ENCODE measurements at regions not wholly inside any gene's neighbourhood (a gene's known extent, or its start where the extent isn't known, plus 50 kb on each side); places are given as distances from the start of the nearest gene placed in this dataset.

GRCh38 chr2:118672571-118673158 is 174.8 kb downstream of the EN1 start:
- no peaks in the 10 kb centered on the region for H3K27me3 ChIP-seq (ENCODE audit: control insufficient read depth, insufficient read depth)
- intact Hi-C loops (cut with DNase I), result no loop called here
- no peak overlapping the region for H3K27ac ChIP-seq (ENCODE audit: low read length)
- H3K9me3 ChIP-seq (ENCODE audit: control insufficient read depth, low read length), result no peaks in the 10 kb centered on the region
- H3K4me3 ChIP-seq (ENCODE audit: low read length), result no peak overlapping the region
- no peak for DNase-seq
- H3K4me1 ChIP-seq (ENCODE audit: control insufficient read depth, insufficient read depth, low read length), result peaks cover 2% of the 10 kb centered on the region
- no peak for ATAC-seq
- WGBS, result 53% methylated on average over 3 of the region's 3 CpGs

GRCh38 chr2:118671701-118672454 is 175.6 kb downstream of the EN1 start:
- Histone ChIP-seq H3K4me3 (ENCODE audit: low read length) (no peak overlapping the region), H3K27me3 (ENCODE audit: control insufficient read depth, insufficient read depth) (no peaks in the 10 kb centered on the region), H3K27ac (ENCODE audit: low read length) (no peak overlapping the region), H3K9me3 (ENCODE audit: control insufficient read depth, low read length) (no peaks in the 10 kb centered on the region), H3K4me1 (ENCODE audit: control insufficient read depth, insufficient read depth, low read length) (peaks cover 2% of the 10 kb centered on the region)
- no peak for ATAC-seq
- 84% methylated on average over 5 of the region's 5 CpGs for WGBS
- intact Hi-C loops (cut with DNase I), result no loop called here
- DNase-seq, result no peak

- H3K9me3 ChIP-seq (ENCODE audit: control insufficient read depth, low read length), result no peaks in the 10 kb centered on the region
- H3K27ac ChIP-seq (ENCODE audit: low read length), result no peak overlapping the region
- WGBS, result 31% methylated on average over 6 of the region's 6 CpGs
- H3K4me3 ChIP-seq (ENCODE audit: low read length), result no peak overlapping the region
- peak; percentile 38 to 65 for ATAC-seq
- peaks cover 2% of the 10 kb centered on the region for H3K4me1 ChIP-seq (ENCODE audit: control insufficient read depth, insufficient read depth, low read length)
- intact Hi-C loops (cut with DNase I), result no loop called here
- peak in 1 of 3 donors; percentile 59 for DNase-seq
- no peaks in the 10 kb centered on the region for H3K27me3 ChIP-seq (ENCODE audit: control insufficient read depth, insufficient read depth)
These were observed 176.6 kb downstream of the EN1 start for GRCh38 chr2:118670838-118671237.

- intact Hi-C loops (cut with DNase I), result no loop called here
- Histone ChIP-seq H3K27ac (ENCODE audit: low read length) (no peak overlapping the region), H3K9me3 (ENCODE audit: control insufficient read depth, low read length) (no peaks in the 10 kb centered on the region), H3K27me3 (ENCODE audit: control insufficient read depth, insufficient read depth) (no peaks in the 10 kb centered on the region), H3K4me1 (ENCODE audit: control insufficient read depth, insufficient read depth, low read length) (peaks cover 2% of the 10 kb centered on the region), H3K4me3 (ENCODE audit: low read length) (no peak overlapping the region)
- ATAC-seq (no peak), DNase-seq (no peak)
- WGBS, result 56% methylated on average over 2 of the region's 2 CpGs
These were observed 177.2 kb downstream of the EN1 start for GRCh38 chr2:118670276-118670675.

- Histone ChIP-seq H3K27me3 (ENCODE audit: control insufficient read depth, insufficient read depth) (no peaks in the 10 kb centered on the region), H3K9me3 (ENCODE audit: control insufficient read depth, low read length) (no peaks in the 10 kb centered on the region), H3K27ac (ENCODE audit: low read length) (no peak overlapping the region), H3K4me1 (ENCODE audit: control insufficient read depth, insufficient read depth, low read length) (peaks cover 2% of the 10 kb centered on the region), H3K4me3 (ENCODE audit: low read length) (no peak overlapping the region)
- intact Hi-C loops (cut with DNase I), result no loop called here
- ATAC-seq, result no peak
- no peak for DNase-seq
These were observed 177.8 kb downstream of the EN1 start for GRCh38 chr2:118669654-118670053.

GRCh38 chr2:118668431-118669424 is 178.7 kb downstream of the EN1 start:
- H3K9me3 ChIP-seq (ENCODE audit: control insufficient read depth, low read length), result no peaks in the 10 kb centered on the region
- H3K4me3 ChIP-seq (ENCODE audit: low read length), result no peak overlapping the region
- H3K27ac ChIP-seq (ENCODE audit: low read length), result peak overlapping the region; percentile 48
- H3K27me3 ChIP-seq (ENCODE audit: control insufficient read depth, insufficient read depth), result no peaks in the 10 kb centered on the region
- 28% methylated on average over 9 of the region's 9 CpGs for WGBS
- ATAC-seq, result peak; percentile 69 to 75
- peaks cover 2% of the 10 kb centered on the region for H3K4me1 ChIP-seq (ENCODE audit: control insufficient read depth, insufficient read depth, low read length)
- intact Hi-C loops (cut with DNase I), result no loop called here
- peak in 2 of 3 donors; percentile 30 to 50 for DNase-seq

- no peaks in the 10 kb centered on the region for H3K9me3 ChIP-seq (ENCODE audit: control insufficient read depth, low read length)
- intact Hi-C loops (cut with DNase I), result no loop called here
- WGBS, result 61% methylated on average over 6 of the region's 6 CpGs
- peaks cover 2% of the 10 kb centered on the region for H3K4me1 ChIP-seq (ENCODE audit: control insufficient read depth, insufficient read depth, low read length)
- no peaks in the 10 kb centered on the region for H3K27me3 ChIP-seq (ENCODE audit: control insufficient read depth, insufficient read depth)
- no peak overlapping the region for H3K4me3 ChIP-seq (ENCODE audit: low read length)
- H3K27ac ChIP-seq (ENCODE audit: low read length), result no peak overlapping the region
- no peak for DNase-seq
- ATAC-seq, result peak in 1 of 2 donors; percentile 38
These were observed 179.5 kb downstream of the EN1 start for GRCh38 chr2:118667964-118668363.

GRCh38 chr2:118667348-118667747 is 180.1 kb downstream of the EN1 start:
- Histone ChIP-seq H3K4me3 (ENCODE audit: low read length) (no peak overlapping the region), H3K9me3 (ENCODE audit: control insufficient read depth, low read length) (no peaks in the 10 kb centered on the region), H3K4me1 (ENCODE audit: control insufficient read depth, insufficient read depth, low read length) (peaks cover 2% of the 10 kb centered on the region), H3K27me3 (ENCODE audit: control insufficient read depth, insufficient read depth) (no peaks in the 10 kb centered on the region), H3K27ac (ENCODE audit: low read length) (no peak overlapping the region)
- no peak for DNase-seq
- ATAC-seq, result no peak
- intact Hi-C loops (cut with DNase I), result no loop called here
- WGBS, result 81% methylated on average over 2 of the region's 2 CpGs

- no peak for ATAC-seq
- intact Hi-C loops (cut with DNase I), result no loop called here
These were observed 181.5 kb downstream of the EN1 start for GRCh38 chr2:118665784-118666529.

GRCh38 chr2:118661179-118661578 is 186.3 kb downstream of the EN1 start:
- 83% methylated on average over 2 of the region's 2 CpGs for WGBS

More at GRCh38 chr2:118665784-118666529, 181.5 kb downstream of the EN1 start:
- 69% methylated on average over 4 of the region's 4 CpGs for WGBS
- Histone ChIP-seq H3K4me3 (ENCODE audit: low read length) (no peak overlapping the region), H3K27ac (ENCODE audit: low read length) (no peak overlapping the region), H3K27me3 (ENCODE audit: control insufficient read depth, insufficient read depth) (no peaks in the 10 kb centered on the region), H3K4me1 (ENCODE audit: control insufficient read depth, insufficient read depth, low read length) (peaks cover 2% of the 10 kb centered on the region), H3K9me3 (ENCODE audit: control insufficient read depth, low read length) (no peaks in the 10 kb centered on the region)
- DNase-seq, result no peak

More at GRCh38 chr2:118661179-118661578, 186.3 kb downstream of the EN1 start:
- H3K9me3 ChIP-seq (ENCODE audit: control insufficient read depth, low read length), result no peaks in the 10 kb centered on the region
- peak in 1 of 3 donors; percentile 24 for DNase-seq
- intact Hi-C loops (cut with DNase I), result no loop called here
- H3K4me3 ChIP-seq (ENCODE audit: low read length), result no peak overlapping the region
- H3K4me1 ChIP-seq (ENCODE audit: control insufficient read depth, insufficient read depth, low read length), result no peaks in the 10 kb centered on the region
- H3K27ac ChIP-seq (ENCODE audit: low read length), result no peak overlapping the region
- no peaks in the 10 kb centered on the region for H3K27me3 ChIP-seq (ENCODE audit: control insufficient read depth, insufficient read depth)
- no peak for ATAC-seq

All from right cardiac atrium (tissue), 5 donors.